GM19025 (cell line): ENCODE measurements at regions not wholly inside any gene's neighbourhood (a gene's known extent, or its start where the extent isn't known, plus 50 kb on each side); places are given as distances from the start of the nearest gene placed in this dataset.
"Not testable (repeated sequence)": the region's sequence is repeated elsewhere in the genome, so short reads cannot be mapped to it uniquely, and the experiment has no call there.

Source experiments
- ATAC-seq: cut with Tn5 transposase; IDR thresholded peaks from one replicate; pipeline ENCODE4 v1.9.1; 2021; ENCODE audit warnings: mild to moderate bottlenecking, low read depth, moderate library complexity; ENCODE audit not compliant: unreplicated experiment

- no peak for ATAC-seq
Measured at GRCh38 chr5:173667702-173668101, 51.3 kb upstream of the BOD1 start.

- ATAC-seq: no peak
Measured at GRCh38 chr5:173668245-173668800, 51.9 kb upstream of the BOD1 start.

GRCh38 chr5:173668910-173669309 is 52.5 kb upstream of the BOD1 start:
- no peak for ATAC-seq

GRCh38 chr5:173669483-173669882 is 53.0 kb upstream of the BOD1 start:
- no peak for ATAC-seq

- no peak for ATAC-seq
Measured at GRCh38 chr5:173670130-173670651, 53.7 kb upstream of the BOD1 start.

GRCh38 chr5:173670791-173671120 is 54.3 kb upstream of the BOD1 start:
- no peak for ATAC-seq

GRCh38 chr5:173671121-173671949 is 54.9 kb upstream of the BOD1 start:
- ATAC-seq: no peak

- no peak for ATAC-seq
Measured at GRCh38 chr5:173672166-173672565, 55.7 kb upstream of the BOD1 start.

- ATAC-seq: no peak
Measured at GRCh38 chr5:173672891-173673290, 56.4 kb upstream of the BOD1 start.

GRCh38 chr5:173673295-173674101 is 57.0 kb upstream of the BOD1 start:
- no peak for ATAC-seq

- no peak for ATAC-seq
Measured at GRCh38 chr5:173675287-173675996, 59.0 kb upstream of the BOD1 start.

GRCh38 chr5:173676375-173676774 is 59.9 kb upstream of the BOD1 start:
- ATAC-seq: no peak

- no peak for ATAC-seq
Measured at GRCh38 chr5:173677125-173677672, 60.7 kb upstream of the BOD1 start.

GRCh38 chr5:173679909-173680630 is 63.6 kb upstream of the BOD1 start:
- ATAC-seq: peak; percentile 77

GRCh38 chr5:173680660-173681242 is 64.3 kb upstream of the BOD1 start:
- ATAC-seq: peak; percentile 68

GRCh38 chr5:173682313-173682712 is 65.9 kb upstream of the BOD1 start:
- ATAC-seq: no peak

- ATAC-seq: not testable (repeated sequence)
Measured at GRCh38 chr5:173684535-173684934, 68.1 kb upstream of the BOD1 start.

GRCh38 chr5:173686950-173687349 is 70.5 kb upstream of the BOD1 start:
- no peak for ATAC-seq

- no peak for ATAC-seq
Measured at GRCh38 chr5:173688703-173689102, 72.3 kb upstream of the BOD1 start.
